ENCODE measurements at regions not wholly inside any gene's neighbourhood (a gene's known extent, or its start where the extent isn't known, plus 50 kb on each side); places are given as distances from the start of the nearest gene placed in this dataset.
A peak's percentile ranks its signal among the peaks of the same experiment; 100 is the strongest.

DNA sequence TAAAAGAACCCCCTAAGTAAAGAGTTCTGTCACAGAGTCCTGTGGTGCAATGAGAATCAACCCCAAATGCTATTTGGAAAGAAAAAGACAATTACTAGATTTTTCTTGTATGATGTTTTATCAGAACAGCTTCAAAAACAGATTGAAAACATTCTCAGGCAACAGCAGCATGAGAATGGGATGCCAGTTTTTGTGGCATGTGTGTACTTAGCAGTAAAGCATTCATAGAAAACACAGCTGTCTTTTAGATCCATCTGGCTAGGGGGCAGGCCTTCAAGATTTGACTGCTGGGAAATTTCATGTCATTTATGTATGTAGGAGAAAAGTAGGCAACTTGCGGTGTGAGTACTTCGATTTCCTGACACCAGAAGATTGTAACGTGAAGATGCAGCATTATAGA is 170.5 kb upstream of the HTR2A start:
- DNase-seq (ENCODE audit: low read depth, low spot score), result peak; percentile 18

DNA sequence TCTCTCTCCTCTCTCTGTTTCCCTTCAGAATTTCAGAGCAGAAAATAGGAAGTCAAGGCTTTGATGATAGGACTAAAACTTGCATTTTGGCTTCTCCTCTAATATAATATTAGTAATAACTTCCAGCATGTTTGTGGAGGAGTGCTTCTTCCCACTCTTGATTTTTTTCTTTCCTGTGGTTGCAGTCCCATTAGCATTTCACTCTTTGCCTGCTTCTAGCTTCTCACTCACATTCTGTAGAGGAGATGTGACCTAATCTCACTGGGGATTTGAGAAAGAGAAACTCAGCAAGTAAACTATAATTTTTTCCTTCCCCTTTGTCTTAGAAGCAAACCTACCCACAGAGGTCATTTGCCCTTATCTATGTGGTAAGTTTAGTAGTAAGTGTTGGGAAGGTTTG is 169.4 kb upstream of the HTR2A start:
- no peak for DNase-seq (ENCODE audit: low read depth, low spot score)

DNA sequence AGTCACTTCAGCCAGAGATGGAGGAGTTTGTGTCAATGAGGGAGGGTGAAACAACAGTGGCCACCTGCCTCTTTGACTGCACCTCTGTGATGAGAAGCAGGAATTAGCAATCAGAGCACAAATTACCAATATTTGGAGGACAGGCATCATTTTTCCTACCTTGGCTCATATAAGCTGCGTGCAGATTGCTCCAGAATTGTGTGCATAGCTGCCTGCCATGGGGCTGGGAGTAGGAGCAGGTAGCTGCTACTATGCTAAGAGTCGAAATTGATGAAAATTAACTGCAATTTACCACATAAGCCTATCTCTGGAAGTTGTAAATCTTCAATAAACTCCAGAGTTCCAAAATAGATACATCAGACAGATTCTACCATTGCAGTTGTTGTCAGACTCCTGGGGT is 167.5 kb upstream of the HTR2A start:
- no peak for DNase-seq (ENCODE audit: low read depth, low spot score)

DNA sequence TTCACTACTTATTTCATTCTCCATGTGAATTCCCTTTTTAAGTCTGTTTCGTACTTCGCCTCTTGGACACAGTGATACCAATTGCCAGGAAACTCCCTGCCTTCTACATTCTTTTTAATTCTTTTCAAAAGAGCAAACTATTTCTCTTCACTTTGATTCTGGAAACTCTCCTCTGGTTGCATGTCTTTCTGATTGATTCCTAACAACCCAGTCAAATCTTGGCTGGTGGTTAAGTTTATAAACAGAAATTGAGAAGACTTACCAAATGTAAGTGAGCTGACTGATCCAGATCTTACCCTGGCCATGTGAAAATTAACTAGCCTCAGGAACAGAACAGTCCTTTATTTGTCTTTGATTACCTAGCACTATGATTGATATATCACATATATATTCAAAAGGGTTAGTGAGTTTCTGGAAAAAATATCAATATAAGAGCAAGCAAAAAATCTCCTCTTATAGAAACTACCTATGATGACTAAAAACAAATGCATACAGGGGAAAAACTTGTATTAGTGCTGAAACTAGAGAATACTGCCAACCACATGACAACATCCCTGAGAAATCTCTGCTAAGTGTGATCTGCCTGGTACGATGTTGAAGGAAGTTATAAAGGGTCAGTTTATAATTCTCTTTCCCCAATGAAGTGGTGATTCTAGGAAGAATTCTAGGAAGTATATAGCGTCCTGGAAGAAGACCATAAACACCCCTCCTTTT is 152.6 kb upstream of the HTR2A start:
- no peak for DNase-seq (ENCODE audit: low read depth, low spot score)

DNA sequence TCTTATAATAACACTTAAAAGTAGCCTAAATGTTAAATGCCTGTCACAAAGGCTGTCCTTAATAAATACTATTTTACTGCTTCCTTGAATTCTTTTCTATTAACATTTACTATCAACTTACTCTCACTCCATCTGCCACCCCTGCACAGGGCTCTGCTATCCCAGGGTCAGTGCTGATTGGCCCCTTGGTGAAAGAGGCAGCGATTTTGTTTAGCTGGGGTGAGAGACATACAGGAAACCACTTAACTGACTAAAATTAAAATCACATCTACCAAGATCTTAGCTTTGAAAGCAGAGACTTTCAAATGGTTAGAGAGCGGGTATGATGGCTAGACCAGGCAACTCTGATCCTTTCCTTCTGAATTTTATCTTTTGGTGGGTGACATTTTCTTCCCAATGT is 149.9 kb upstream of the HTR2A start:
- DNase-seq (ENCODE audit: low read depth, low spot score), result no peak

DNA sequence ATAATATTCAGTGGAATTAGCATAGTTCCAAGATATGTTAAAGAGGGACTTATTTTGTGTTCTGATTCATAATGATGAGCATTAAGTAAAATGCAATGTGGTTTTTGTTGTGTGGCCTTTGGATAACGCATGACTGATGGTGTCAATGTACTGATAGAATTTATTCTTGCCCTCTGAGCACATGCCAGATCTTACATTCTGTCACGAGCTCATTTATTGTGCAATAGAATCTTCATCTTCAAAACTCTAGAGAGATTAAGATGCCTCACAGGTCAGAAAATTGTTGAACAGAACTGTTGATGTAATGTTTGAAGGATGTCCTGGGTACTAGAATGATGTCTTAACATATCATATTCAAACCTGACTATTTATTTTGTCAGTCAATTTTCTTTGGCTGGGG is 148.0 kb upstream of the HTR2A start:
- DNase-seq (ENCODE audit: low read depth, low spot score), result no peak

DNA sequence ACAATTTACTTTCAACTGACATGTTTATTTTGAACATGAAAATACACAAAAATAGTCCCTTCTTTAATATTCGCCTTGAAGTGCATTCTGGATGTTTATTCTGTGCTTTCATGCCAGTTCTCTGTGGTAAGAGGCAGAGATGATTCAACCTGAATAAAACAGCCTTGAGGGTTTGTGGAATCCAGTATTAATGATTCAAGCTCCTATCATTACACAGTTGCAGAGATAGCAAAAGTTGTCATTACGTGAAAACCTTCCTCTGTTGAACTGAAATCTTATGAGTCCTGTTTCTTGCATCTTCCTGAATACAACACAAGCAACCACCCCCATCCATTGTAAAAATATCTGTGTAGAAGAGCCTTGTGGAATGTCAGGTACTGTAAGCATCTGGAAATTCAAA is 142.3 kb upstream of the HTR2A start:
- DNase-seq (ENCODE audit: low read depth, low spot score), result no peak

DNA sequence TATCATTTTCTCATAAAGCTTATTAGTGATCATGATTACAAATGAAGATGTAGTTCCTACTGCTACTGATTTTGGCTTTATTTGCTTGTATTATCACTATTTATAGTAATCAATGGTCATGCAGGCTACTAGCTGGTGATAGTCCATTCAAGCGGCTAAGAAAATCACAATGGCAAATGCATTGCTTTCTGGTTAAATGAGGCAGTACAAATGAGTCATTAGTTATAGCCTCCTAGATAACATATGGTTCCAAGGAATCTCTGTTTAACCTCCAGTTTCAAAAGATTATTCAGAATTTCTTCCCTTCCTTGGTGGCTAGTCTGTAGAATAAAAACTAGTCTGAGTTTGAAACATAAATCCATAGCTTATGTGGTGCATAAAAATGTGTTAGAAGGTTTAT is 141.3 kb upstream of the HTR2A start:
- DNase-seq (ENCODE audit: low read depth, low spot score), result no peak

DNA sequence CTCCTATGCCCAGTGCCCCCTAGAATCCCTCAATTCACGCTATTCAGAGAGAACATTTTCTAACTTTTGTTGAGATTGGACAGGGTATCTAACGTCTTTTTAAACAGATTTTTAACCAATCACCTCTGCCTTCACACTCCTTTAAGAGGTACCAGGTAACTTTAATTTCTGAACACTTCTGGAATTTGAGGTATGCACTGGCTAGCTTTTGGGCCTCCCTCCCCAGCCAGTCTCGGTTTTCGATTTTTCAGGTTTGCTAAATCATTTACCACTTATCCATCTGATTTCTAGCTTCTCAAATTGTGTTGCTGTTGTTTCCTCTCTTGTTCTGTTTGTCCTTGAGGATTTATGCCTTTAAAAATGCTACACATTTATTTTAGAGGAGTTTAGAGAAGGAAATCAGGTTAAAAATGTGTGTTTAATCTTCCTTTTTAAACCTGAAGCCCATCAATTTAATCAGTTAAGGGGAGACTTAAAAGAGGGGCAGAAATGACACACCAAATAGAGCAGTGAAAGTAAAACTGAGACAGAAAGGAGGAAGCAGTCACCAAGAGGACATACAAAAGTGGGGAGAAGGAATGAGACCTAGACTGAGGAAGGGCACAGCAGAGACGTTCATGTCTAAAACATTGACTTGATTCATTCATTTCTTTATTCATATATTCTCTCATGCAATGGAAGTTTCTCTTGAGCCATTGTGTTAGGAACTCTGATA is 139.6 kb upstream of the HTR2A start:
- DNase-seq (ENCODE audit: low read depth, low spot score), result no peak

DNA sequence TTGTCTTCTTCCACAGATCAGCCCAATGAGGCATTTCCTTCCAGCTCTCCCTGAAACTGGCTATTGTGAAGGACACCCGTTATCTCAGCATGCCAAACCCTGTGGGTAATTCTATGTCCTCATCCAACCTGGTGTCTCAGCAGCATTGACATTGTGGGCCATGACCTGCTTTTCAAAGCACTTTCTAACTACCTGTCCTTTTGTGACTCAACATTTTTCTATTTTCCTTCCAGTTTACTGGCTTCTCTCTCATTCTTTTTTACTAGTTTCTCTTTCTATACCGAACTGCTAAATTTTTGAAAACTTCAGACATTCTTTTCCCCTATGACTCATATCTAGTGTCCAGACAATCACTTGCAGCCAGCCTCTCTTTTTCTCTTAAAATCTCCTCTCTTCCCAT is 136.4 kb upstream of the HTR2A start:
- no peak for DNase-seq (ENCODE audit: low read depth, low spot score)

DNA sequence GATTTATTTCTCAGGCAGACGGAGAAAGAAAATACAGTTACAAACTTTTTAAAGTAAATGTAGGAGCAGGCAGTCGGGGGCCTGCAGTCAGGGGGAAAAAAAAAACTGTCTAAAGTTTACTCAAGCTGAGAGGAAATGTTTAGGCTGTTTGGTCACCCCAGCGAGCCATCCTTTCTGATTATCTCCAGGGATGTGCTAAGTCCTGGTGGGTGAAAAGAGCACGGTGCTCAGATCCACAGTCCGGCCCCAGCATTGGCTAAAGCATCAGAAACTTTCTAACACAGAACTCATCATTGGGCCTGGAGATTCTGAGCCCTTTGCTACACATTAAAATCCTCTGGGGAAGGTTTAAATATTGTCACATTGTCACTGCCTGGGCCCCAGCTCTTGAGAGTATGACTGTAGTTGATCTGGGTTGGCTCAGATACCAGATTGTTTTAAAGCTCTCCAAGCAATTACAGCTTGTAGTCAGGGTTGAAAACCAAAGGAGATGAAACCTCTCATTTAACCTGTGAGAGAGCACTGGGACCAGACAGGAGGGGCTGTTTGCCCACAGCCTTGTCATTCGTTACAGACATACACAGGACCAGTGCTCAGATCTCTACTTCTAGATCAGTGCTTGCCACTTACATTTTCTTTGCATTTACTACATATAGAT is 131.1 kb upstream of the HTR2A start:
- DNase-seq (ENCODE audit: low read depth, low spot score), result no peak

DNA sequence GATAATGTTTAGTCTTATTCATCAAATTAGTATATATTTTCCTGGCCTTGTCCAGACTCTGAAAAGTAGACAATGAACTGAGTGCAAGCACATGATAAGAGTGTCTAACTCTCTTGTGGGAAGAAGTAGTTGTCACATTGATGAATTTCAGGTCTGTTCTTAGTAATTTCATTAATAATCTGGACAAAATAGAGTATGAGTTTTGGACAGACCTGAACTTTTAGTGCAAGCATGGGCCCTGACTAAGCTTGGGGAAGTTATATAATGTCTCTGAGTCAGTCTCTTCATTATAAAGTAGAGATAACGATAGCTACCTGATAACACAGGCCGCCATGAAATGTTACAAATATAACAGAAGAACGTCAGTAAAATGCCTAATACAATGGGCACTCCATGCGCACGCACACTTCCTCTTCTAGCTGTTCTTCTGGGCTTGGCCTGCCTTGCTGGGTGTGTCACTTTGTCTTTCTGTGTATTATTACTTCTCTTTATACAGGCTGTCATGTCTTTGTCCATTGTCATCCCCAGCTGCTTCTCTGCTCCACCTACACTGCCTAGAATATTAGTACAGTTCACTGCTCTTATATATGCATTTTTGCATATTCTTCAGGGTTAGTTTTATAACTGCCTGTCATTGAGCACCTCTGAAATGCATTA is 129.1 kb upstream of the HTR2A start:
- no peak for DNase-seq (ENCODE audit: low read depth, low spot score)

DNA sequence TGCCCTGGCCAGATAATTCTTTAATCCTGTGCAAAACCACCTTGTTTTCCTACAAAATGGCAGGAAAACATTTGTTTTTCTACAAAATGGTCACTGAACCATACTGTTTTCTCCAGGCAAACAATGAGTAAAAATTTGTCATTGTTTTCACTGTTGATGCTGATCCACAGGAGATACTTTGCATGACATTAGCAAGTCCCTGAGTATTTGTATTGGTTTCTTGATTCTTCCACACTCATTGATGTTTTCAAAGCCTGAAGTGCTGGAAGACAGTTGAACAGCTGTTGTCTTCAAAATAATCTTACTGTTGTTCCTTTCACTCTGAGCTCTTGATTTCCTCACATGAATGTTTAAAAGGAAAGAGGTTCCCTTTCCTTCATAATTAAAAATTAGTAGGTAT is 123.1 kb upstream of the HTR2A start:
- DNase-seq (ENCODE audit: low read depth, low spot score), result no peak

DNA sequence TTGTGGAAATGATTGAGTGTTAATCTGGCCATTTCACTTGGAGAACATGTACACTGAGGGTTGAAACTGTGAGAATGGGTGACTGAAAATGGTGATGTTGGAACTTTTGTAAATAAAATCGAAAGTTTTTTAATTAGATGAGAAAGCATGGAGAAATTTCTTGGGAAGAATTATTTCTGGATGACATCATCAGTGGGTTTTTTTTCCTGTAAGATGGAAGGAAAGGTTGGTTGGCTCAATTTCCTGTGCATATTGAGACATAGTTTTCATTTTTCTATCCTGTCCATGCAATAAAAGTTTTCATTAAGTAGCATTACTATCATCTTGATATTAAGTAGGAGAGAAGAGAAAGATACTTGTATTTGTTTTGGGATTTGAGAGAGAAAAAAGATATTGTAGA is 120.6 kb upstream of the HTR2A start:
- DNase-seq (ENCODE audit: low read depth, low spot score), result no peak

DNA sequence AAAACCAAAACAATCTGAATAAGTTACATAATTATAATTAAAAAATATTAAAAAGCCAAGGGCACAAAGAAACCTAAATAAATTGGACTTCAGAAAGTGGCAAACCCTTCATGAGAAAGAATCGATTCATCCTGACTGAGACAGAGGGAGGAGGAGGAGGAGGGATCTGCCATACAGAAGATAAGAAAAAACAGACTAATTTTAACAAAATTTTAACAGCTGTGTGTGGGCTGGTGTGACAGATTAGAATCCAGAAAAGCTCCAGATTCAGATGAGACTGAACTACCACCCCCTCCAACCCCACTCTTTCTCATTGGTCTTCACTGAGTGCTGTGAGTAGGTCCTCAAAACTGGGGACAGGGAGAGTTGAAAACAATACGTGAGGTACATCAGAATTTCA is 111.5 kb upstream of the HTR2A start:
- DNase-seq (ENCODE audit: low read depth, low spot score), result no peak

DNA sequence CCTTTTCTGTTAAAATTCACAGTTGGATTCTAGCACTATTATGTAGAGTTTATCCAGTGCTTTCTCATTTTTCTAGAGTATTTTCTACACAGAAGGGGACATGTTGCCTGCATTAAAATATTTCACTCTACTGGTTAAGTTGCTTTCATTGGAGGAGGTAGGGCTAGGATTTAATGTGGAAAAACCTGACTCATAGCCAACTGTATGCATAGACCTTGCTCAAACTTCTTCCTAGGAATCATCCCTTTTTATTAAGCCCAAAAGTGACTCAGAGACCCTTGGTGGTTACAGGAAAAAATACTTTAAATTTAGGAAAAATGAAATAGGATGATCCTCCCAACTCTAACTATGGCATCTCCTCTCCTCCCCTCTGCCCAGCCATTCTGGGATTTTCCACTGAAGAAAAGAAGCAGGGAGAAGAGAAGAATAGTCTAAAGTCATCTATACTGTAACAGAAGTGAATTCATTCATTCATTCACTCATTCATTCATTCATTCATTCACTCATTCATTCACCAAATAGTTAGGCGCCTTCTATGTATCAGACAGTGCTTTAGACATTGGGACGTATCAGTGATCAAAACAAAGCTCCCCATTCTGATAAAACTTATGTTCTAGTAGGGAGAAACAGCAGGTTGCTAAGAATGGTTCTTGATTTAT is 109.0 kb upstream of the HTR2A start:
- DNase-seq (ENCODE audit: low read depth, low spot score), result no peak

DNA sequence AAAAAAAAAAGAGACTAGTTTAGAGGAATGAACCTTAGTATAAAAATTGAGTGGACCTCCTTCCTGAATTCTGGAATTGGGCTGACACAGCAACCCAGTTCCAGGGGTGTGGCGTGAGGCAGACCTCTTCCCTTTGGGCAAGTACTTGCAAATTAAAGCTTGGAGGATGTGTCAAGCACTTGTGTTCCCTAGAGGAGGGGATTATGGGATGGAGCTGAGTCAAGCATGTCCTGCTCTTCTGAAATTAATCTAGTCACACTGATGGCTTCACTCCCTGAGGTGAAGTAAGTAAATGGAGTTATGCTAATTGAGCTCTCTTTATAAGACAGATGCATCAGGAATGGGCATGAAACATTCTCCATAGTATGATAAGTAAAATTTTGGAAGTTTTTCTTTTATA is 107.7 kb upstream of the HTR2A start:
- no peak for DNase-seq (ENCODE audit: low read depth, low spot score)

DNA sequence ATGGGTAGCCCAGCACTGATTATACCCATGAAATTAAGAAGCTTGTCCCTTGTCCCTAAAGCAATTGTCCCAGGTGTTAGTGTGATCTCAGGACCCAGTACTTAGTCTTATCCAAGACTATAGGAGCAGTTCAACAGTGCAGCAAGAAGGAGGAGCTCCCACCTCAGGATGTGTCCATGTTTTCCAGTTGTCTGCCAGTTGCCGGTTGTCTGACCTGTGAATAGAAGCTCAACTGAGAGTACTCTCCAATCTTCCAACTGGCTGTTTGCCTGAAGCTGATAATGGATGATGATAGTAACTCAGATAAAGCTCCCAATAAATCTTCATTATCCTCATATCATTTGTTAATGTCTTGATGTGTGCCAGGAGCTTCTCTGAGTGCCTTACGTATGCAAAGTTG is 107.2 kb upstream of the HTR2A start:
- DNase-seq (ENCODE audit: low read depth, low spot score), result no peak

DNA sequence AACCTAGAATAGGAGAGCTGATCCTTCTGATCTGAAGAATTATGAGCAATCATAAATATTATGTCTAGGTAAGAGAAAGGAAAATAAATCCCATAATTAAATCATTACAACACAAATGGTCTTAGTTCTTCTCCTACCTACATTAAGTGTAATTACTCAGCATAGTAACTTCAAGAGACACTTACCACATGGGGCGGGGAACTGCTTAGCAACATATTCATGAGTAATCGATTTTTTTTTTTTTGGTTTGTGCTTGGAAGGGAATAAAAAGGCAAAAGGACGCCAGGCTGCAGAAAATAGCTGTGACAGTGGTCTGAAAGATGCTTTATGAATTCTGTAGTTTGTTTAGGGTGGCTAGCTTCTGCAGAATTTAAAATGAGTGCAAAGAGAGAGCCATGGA is 103.3 kb upstream of the HTR2A start:
- DNase-seq (ENCODE audit: low read depth, low spot score), result no peak

DNA sequence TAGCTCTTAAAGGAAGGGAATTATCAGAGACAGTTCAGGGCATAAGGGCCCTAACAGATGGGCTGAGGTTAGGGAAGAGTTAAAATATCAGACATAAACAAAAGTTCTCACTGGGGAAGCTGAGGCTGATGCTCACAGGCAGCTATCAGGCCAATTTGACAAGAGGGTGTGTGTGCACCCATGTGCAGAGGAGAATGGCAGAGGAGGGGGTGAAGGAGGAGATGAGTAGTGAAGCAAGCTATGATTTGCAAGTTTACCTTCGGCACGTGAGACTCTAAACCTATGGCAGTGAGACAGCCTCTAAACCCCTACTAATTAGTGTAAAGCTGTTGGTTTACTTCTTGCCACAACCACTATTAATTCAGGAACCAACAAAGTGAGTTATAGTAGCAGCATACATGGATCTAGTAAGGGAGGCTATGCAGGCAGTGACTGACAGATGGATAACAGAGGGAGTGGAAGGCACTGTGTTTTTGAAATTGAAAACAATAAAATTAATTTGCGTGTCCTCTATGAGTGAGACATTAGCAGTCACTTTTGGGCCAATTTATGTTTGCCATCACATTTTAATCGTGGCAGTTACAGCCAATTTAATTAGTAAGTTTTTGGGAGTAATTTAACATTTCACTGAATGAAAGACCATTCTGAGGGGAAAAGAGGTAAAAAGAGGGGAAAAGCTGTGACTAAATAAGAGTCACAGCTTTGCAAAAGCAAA is 99.6 kb upstream of the HTR2A start:
- no peak for DNase-seq (ENCODE audit: low read depth, low spot score)

DNA sequence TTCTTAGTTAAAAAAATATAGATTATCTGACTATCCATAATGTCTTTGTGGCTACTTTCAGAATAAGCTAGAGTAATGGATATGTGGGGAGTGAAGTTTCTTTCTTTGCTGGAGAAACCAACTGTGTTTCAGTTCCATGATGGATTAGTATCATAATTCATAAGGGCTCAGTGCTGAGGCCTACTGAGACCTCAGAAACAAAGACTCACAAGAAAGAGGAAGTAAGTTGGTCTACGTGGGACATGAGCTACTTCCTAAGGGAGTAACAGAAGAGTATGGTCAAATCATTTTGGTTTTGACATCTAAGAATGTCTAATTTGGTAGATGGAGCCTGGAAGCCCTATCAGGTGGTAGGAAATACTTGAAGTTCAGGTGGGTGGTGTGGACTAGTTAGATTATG is 99.0 kb upstream of the HTR2A start:
- DNase-seq (ENCODE audit: low read depth, low spot score), result no peak

Measured in brain pericyte (primary cell).